Neural progenitor cell (in vitro differentiated cells): ENCODE measurements at regions not wholly inside any gene's neighbourhood (a gene's known extent, or its start where the extent isn't known, plus 50 kb on each side); places are given as distances from the start of the nearest gene placed in this dataset.

ENCODE experiments used
- DNase-seq: peaks from one replicate; pipeline ENCODE4 v3.0.0-alpha.2; 2016; ENCODE audit warnings: low spot score
- H2AFZ ChIP-seq: fragments of 200-600 bp; sonication (generic); replicated peaks from 2 replicates; pipeline ENCODE4 v1.6.1; 2016; ENCODE audit warnings: antibody characterized with exemption
- H3F3A ChIP-seq: fragments of 200-600 bp; sonication (generic); 2 replicates; pipeline ENCODE4 v1.6.1; 2016; ENCODE audit warnings: antibody characterized with exemption, low read depth
- H3K27ac ChIP-seq: fragments of 200-600 bp; sonication (generic); 2 replicates; pipeline ENCODE4 v1.5.1; 2016; ENCODE audit warnings: mild to moderate bottlenecking
- H3K27me3 ChIP-seq: fragments of 200-600 bp; sonication (generic); 2 replicates; pipeline ENCODE4 v1.6.1; 2016; ENCODE audit warnings: mild to moderate bottlenecking, moderate library complexity
- H3K36me3 ChIP-seq: fragments of 200-600 bp; sonication (generic); 2 replicates; pipeline ENCODE4 v1.5.1; 2016
- H3K4me1 ChIP-seq: fragments of 200-600 bp; sonication (generic); 2 replicates; pipeline ENCODE4 v1.6.1; 2016; ENCODE audit warnings: mixed run types
- H3K4me2 ChIP-seq: fragments of 200-600 bp; sonication (generic); 2 replicates; pipeline ENCODE4 v1.6.1; 2016
- H3K4me3 ChIP-seq: fragments of 200-600 bp; sonication (generic); 2 replicates; pipeline ENCODE4 v1.5.1; 2016
- H3K79me2 ChIP-seq: fragments of 200-600 bp; sonication (generic); 2 replicates; pipeline ENCODE4 v1.6.1; 2016; ENCODE audit warnings: low read depth
- H3K9ac ChIP-seq: fragments of 200-600 bp; sonication (generic); 2 replicates; pipeline ENCODE4 v1.6.1; 2016
- H3K9me3 ChIP-seq: fragments of 200-600 bp; sonication (generic); 2 replicates; pipeline ENCODE4 v1.5.1; 2016; ENCODE audit warnings: low read depth
- H4K20me1 ChIP-seq: fragments of 200-600 bp; sonication (generic); 2 replicates; pipeline ENCODE4 v1.6.1; 2016; ENCODE audit warnings: low read depth
- H3K27ac Mint-ChIP-seq: 3 replicates; pipeline ENCODE4 v1.8.0; 2021; ENCODE audit warnings: mixed read lengths
- H3K27me3 Mint-ChIP-seq: 2 replicates; pipeline ENCODE4 v1.8.0; 2022; ENCODE audit warnings: low read depth, mild to moderate bottlenecking, inconsistent platforms, moderate library complexity, mixed read lengths; ENCODE audit not compliant: insufficient read depth
- H3K36me3 Mint-ChIP-seq: 3 replicates; pipeline ENCODE4 v1.8.0; 2021; ENCODE audit warnings: mixed read lengths
- H3K4me1 Mint-ChIP-seq: 3 replicates; pipeline ENCODE4 v1.8.0; 2021; ENCODE audit warnings: mixed read lengths
- H3K4me3 Mint-ChIP-seq: 3 replicates; pipeline ENCODE4 v1.8.0; 2021; ENCODE audit warnings: mild to moderate bottlenecking, moderate library complexity, mixed read lengths
- H3K9me3 Mint-ChIP-seq: 3 replicates; pipeline ENCODE4 v1.8.0; 2020; ENCODE audit warnings: mixed read lengths
- CTCF ChIP-seq: fragments of 200-600 bp; sonication (generic); IDR thresholded peaks from 2 replicates; pipeline ENCODE4 v1.5.1; 2017; ENCODE audit warnings: antibody characterized with exemption, mild to moderate bottlenecking
- EZH2 ChIP-seq: fragments of 200-600 bp; sonication (generic); IDR thresholded peaks from 2 replicates; pipeline ENCODE4 v1.6.1; 2017; ENCODE audit warnings: antibody characterized with exemption, mild to moderate bottlenecking, moderate library complexity
- EZH2phosphoT487 ChIP-seq: fragments of 200-600 bp; sonication (generic); IDR thresholded peaks from 2 replicates; pipeline ENCODE4 v1.6.1; 2017; ENCODE audit warnings: antibody characterized with exemption

DNA sequence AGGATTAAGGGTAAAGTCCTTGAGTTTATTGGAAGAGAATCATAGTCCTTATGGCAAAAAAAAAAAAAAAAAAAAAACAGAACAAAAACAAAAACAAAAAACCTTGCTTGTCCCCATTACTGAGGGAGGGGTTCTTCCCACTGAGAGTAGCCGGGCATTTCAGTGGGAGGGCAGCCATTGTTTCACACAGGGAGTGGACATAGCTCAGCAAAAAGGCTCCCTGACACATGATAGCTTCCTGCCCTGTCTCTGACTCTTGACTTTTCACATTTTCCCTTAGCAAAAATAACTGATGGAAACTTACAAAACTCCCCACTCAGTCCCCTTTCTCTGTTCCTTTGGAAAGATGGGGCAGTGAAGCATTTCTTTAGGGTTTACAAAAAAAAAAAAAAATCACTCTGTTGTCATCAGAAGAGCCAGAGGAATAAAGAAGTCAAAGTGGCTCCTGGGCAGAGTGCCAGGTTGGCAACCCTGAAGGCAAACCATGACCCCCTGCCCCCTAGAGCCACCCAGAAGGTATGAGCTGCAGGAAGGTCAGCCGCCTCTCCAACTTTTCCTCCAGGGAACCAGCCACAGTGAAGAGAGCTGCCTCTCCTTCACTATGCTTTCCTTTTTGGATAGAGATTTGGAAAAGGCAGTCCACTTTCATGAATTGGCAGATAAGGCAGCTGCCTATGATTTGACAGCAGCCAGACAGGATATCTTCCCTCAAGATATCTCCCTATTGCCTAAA, 170.6 kb downstream of the KDR start:
- Mint-ChIP-seq H3K27me3 (peaks cover 2% of the 10 kb centered on the region), H3K27ac (no peak overlapping the region), H3K36me3 (no peaks in the 10 kb centered on the region), H3K4me1 (peaks cover 5% of the 10 kb centered on the region), H3K4me3 (no peak overlapping the region), H3K9me3 (no peaks in the 10 kb centered on the region)
- Histone ChIP-seq H3K4me2 (no peak overlapping the region), H3K4me1 (no peaks in the 10 kb centered on the region), H4K20me1 (no peaks in the 10 kb centered on the region), H3K4me3 (no peak overlapping the region), H3K9ac (no peak overlapping the region), H3K36me3 (no peaks in the 10 kb centered on the region), H3K9me3 (no peaks in the 10 kb centered on the region), H3K27ac (no peak overlapping the region), H3K27me3 (no peaks in the 10 kb centered on the region), H3K79me2 (no peaks in the 10 kb centered on the region), H2AFZ (no peak overlapping the region), H3F3A (no peaks in the 10 kb centered on the region)
- TF ChIP-seq EZH2 (no peak), EZH2phosphoT487 (no peak), CTCF (no peak)
- DNase-seq = no peak

GRCh38 chr4:54946741-54947140, 178.7 kb downstream of the KDR start:
- H3K36me3 Mint-ChIP-seq = no peaks in the 10 kb centered on the region
- Histone ChIP-seq H2AFZ (no peak overlapping the region), H4K20me1 (no peaks in the 10 kb centered on the region), H3K9ac (no peak overlapping the region), H3K36me3 (no peaks in the 10 kb centered on the region), H3K27me3 (no peaks in the 10 kb centered on the region), H3F3A (no peaks in the 10 kb centered on the region), H3K27ac (no peak overlapping the region), H3K4me2 (no peak overlapping the region), H3K4me1 (no peaks in the 10 kb centered on the region), H3K4me3 (no peak overlapping the region), H3K9me3 (no peaks in the 10 kb centered on the region), H3K79me2 (no peaks in the 10 kb centered on the region)
- no peak for DNase-seq
- TF ChIP-seq EZH2phosphoT487 = no peak
- TF ChIP-seq CTCF = no peak
- TF ChIP-seq EZH2 = no peak
- no peak overlapping the region for H3K27ac Mint-ChIP-seq
- H3K4me3 Mint-ChIP-seq = no peak overlapping the region
- peaks cover 2% of the 10 kb centered on the region for H3K27me3 Mint-ChIP-seq
- no peaks in the 10 kb centered on the region for H3K9me3 Mint-ChIP-seq
- peaks cover 13% of the 10 kb centered on the region for H3K4me1 Mint-ChIP-seq

- no peaks in the 10 kb centered on the region for H3K36me3 ChIP-seq
- no peak overlapping the region for H3K4me3 Mint-ChIP-seq
- peaks cover 16% of the 10 kb centered on the region for H3K4me1 Mint-ChIP-seq
- H3K36me3 Mint-ChIP-seq = no peaks in the 10 kb centered on the region
- H3K4me2 ChIP-seq = no peak overlapping the region
- H3K4me3 ChIP-seq = no peak overlapping the region
- no peak for DNase-seq
- H4K20me1 ChIP-seq = no peaks in the 10 kb centered on the region
- no peak overlapping the region for H3K27ac ChIP-seq
- no peak overlapping the region for H3K9ac ChIP-seq
- peaks cover 2% of the 10 kb centered on the region for H3K27me3 Mint-ChIP-seq
- no peaks in the 10 kb centered on the region for H3K9me3 Mint-ChIP-seq
- no peaks in the 10 kb centered on the region for H3F3A ChIP-seq
- no peaks in the 10 kb centered on the region for H3K9me3 ChIP-seq
- H3K79me2 ChIP-seq = no peaks in the 10 kb centered on the region
- TF ChIP-seq CTCF = no peak
- TF ChIP-seq EZH2 = no peak
- no peak for TF ChIP-seq EZH2phosphoT487
- H3K27ac Mint-ChIP-seq = no peak overlapping the region
- H2AFZ ChIP-seq = no peak overlapping the region
- H3K27me3 ChIP-seq = no peaks in the 10 kb centered on the region
- no peaks in the 10 kb centered on the region for H3K4me1 ChIP-seq
Observed at GRCh38 chr4:54945838-54946237, 179.6 kb downstream of the KDR start.
